SK-N-SH (cell line): ENCODE measurements at regions not wholly inside any gene's neighbourhood (a gene's known extent, or its start where the extent isn't known, plus 50 kb on each side); places are given as distances from the start of the nearest gene placed in this dataset.

Experiments
- CTCF ChIA-PET: fragments of 300-600, 350-600 bp; formaldehyde crosslinking; extraction: SDS; loops from one replicate; lab custom pipeline; 2021; lab: Yijun Ruan, JAX
- POLR2A ChIA-PET: fragments of 350-600 bp; sonication (Branson Sonifier 250); formaldehyde crosslinking; extraction: SDS; loops from one replicate; lab custom pipeline; 2020; ENCODE audit warnings: antibody characterized with exemption, inconsistent platforms; lab: Yijun Ruan, JAX
- DNase-seq: peaks from one replicate; pipeline ENCODE4 v3.0.0; 2012
- H2AFZ ChIP-seq: fragments of 200-600 bp; sonication (generic); 2 replicates; pipeline ENCODE4 v1.8.1; 2016; ENCODE audit warnings: antibody characterized with exemption, mild to moderate bottlenecking, low read depth
- H3F3A ChIP-seq: fragments of 200-600 bp; sonication (generic); replicated peaks from 2 replicates; pipeline ENCODE3; 2016; ENCODE audit warnings: antibody characterized with exemption, mild to moderate bottlenecking; ENCODE audit not compliant: insufficient read depth
- H3K27ac ChIP-seq, 2 experiments: fragments of 200-500 bp in 1 of 2; fragments of 200-600 bp in 1 of 2; sonication (Bioruptor generic) in 1 of 2; sonication (generic), shearing (Covaris generic) in 1 of 2; 2 replicates each; pipeline versions ENCODE4 v1.5.1 to v1.6.1; 2014 to 2016; ENCODE audit warnings: low read depth in 2 of 2, inconsistent platforms in 1 of 2, low read length in 1 of 2, mild to moderate bottlenecking in 1 of 2, mixed read lengths in 1 of 2
- H3K27me3 ChIP-seq: fragments of 200-600 bp; sonication (generic), shearing (Covaris generic); 2 replicates; pipeline ENCODE4 v1.6.1; 2016; ENCODE audit warnings: mixed run types; ENCODE audit not compliant: insufficient read depth
- H3K36me3 ChIP-seq, 2 experiments: fragments of 200-500 bp in 1 of 2; fragments of 200-600 bp in 1 of 2; sonication (Bioruptor generic) in 1 of 2; sonication (generic) in 1 of 2; replicated peaks in 1 of 2; 2 replicates each; pipeline versions ENCODE3 to v1.5.1; 2014 to 2016; ENCODE audit warnings: low read length in 1 of 2, mild to moderate bottlenecking in 1 of 2; ENCODE audit not compliant: insufficient read depth in 2 of 2, control insufficient read depth in 1 of 2
- H3K4me1 ChIP-seq, 2 experiments: fragments of 200-500 bp in 1 of 2; fragments of 200-600 bp in 1 of 2; sonication (Bioruptor generic) in 1 of 2; sonication (generic), shearing (Covaris generic) in 1 of 2; 2 replicates each; pipeline versions ENCODE4 v1.5.1 to v1.6.1; 2014 to 2016; ENCODE audit warnings: low read depth in 1 of 2, low read length in 1 of 2, mixed run types in 1 of 2; ENCODE audit not compliant: insufficient read depth in 2 of 2, control insufficient read depth in 1 of 2
- H3K4me2 ChIP-seq: fragments of 200-600 bp; sonication (generic), shearing (Covaris generic); 2 replicates; pipeline ENCODE4 v1.6.1; 2017; ENCODE audit warnings: mixed run types
- H3K4me3 ChIP-seq, 2 experiments: fragments of 200-500 bp in 1 of 2; fragments of 200-600 bp in 1 of 2; sonication (Bioruptor generic) in 1 of 2; sonication (generic), shearing (Covaris generic) in 1 of 2; 2 replicates each; pipeline versions ENCODE4 v1.5.1 to v1.8.1; 2014 to 2016; ENCODE audit warnings: low read depth in 2 of 2, inconsistent platforms in 1 of 2, low read length in 1 of 2, mild to moderate bottlenecking in 1 of 2, mixed read lengths in 1 of 2, moderate library complexity in 1 of 2
- H3K79me2 ChIP-seq: fragments of 200-600 bp; sonication (generic); 2 replicates; pipeline ENCODE4 v1.8.1; 2017; ENCODE audit warnings: mild to moderate bottlenecking; ENCODE audit not compliant: insufficient read depth
- H3K9ac ChIP-seq: fragments of 200-600 bp; sonication (generic); 2 replicates; pipeline ENCODE4 v1.6.1; 2017; ENCODE audit warnings: mixed run types
- H3K9me2 ChIP-seq: fragments of 200-600 bp; sonication (generic); 2 replicates; pipeline ENCODE4 v1.6.1; 2017; ENCODE audit warnings: mixed run types
- H3K9me3 ChIP-seq: fragments of 200-600 bp; sonication (generic); 2 replicates; pipeline ENCODE4 v1.6.1; 2017; ENCODE audit warnings: mixed run types, mild to moderate bottlenecking, moderate library complexity
- H4K20me1 ChIP-seq: fragments of 200-600 bp; sonication (generic); 2 replicates; pipeline ENCODE4 v1.6.1; 2017; ENCODE audit warnings: mild to moderate bottlenecking, mixed run types; ENCODE audit not compliant: insufficient read depth
- ELF1 ChIP-seq: IDR thresholded peaks from 2 replicates; pipeline ENCODE4 v1.4.0; 2012
- EP300 ChIP-seq, 2 experiments: IDR thresholded peaks; 2 replicates each; pipeline versions ENCODE4 v1.4.0 to v1.6.1; 2012; ENCODE audit warnings: borderline replicate concordance in 1 of 2, low read depth in 1 of 2, low read length in 1 of 2
- GATA2 ChIP-seq: sonication (generic); formaldehyde crosslinking; IDR thresholded peaks from 2 replicates; pipeline ENCODE4 v1.5.0; 2020; ENCODE audit warnings: mild to moderate bottlenecking, missing genetic modification reagents
- MEF2A ChIP-seq: IDR thresholded peaks from 2 replicates; pipeline ENCODE4 v1.4.0; 2012; ENCODE audit warnings: low read depth, borderline replicate concordance
- RAD21 ChIP-seq: IDR thresholded peaks from 2 replicates; pipeline ENCODE4 v1.6.1; 2012; ENCODE audit warnings: mild to moderate bottlenecking, low read length
- RCOR1 ChIP-seq: fragments of 150-350 bp; IDR thresholded peaks from 2 replicates; pipeline ENCODE4 v1.6.1; 2017; ENCODE audit warnings: antibody characterized with exemption, low read length
- RXRA ChIP-seq: IDR thresholded peaks from 2 replicates; pipeline ENCODE4 v1.4.0; 2012; ENCODE audit warnings: low read depth, mild to moderate bottlenecking, borderline replicate concordance
- SMC3 ChIP-seq: IDR thresholded peaks from 2 replicates; pipeline ENCODE4 v1.6.1; 2012; ENCODE audit warnings: low read depth, low read length, improper control_type of control experiment
- WGBS: methylation state at CpG from one replicate; pipeline ENCODE4 v1.1.6; 2017; ENCODE audit warnings: low lambda C conversion rate; 5-methylcytosine and 5-hydroxymethylcytosine counted together
- TF ChIP-seq, protein P1 (sequence below): IDR thresholded peaks from 2 replicates; pipeline ENCODE4 v1.6.1; 2012; ENCODE audit warnings: mild to moderate bottlenecking, low read depth, low read length, moderate library complexity
- TF ChIP-seq, protein P2 (sequence below): fragments of 200-600 bp; sonication (generic); IDR thresholded peaks from 2 replicates; pipeline ENCODE4 v1.6.1; 2017; ENCODE audit warnings: antibody characterized with exemption, mild to moderate bottlenecking, moderate library complexity

DNA sequence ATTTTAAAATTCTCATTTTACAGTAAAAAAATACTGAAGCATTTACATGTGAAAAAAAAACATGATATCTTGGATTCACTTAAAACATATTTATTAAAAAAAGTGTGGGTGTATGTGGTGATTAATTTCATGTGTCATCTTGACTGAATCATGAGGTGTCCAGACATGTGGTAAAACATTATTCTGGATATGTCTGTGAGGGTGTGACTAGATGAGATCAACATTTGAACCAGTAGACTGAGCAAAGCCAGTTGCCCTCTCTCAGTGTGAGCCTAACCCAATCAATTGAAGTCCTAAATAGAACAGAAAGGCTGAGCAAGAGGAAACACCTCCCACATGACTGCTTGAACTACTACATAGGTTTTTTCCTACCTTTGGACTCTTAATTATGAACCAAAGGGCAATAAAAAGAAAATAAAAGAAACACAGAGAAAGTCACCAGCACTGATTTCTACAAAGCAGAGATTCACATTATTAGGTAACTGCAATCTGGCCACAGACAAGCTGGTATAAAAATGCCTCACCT is 90.5 kb upstream of the VGLL2 start:
- no peaks in the 10 kb centered on the region for H3K4me1 ChIP-seq
- no peaks in the 10 kb centered on the region for H4K20me1 ChIP-seq
- no peak for DNase-seq
- no peak overlapping the region for H3K4me3 ChIP-seq
- no peaks in the 10 kb centered on the region for H3K9me3 ChIP-seq
- no peaks in the 10 kb centered on the region for H3K27me3 ChIP-seq
- TF ChIP-seq MEF2A (no peak), RAD21 (no peak), RXRA (no peak), GATA2 (CRISPR knock-in tag) (no peak), ELF1 (no peak), EP300 (IDR thresholded peaks at IDR 0.05; ENCODE audit: borderline replicate concordance in 1 of 2, low read depth in 1 of 2, low read length in 1 of 2) (no peak)
- TF ChIP-seq, protein P1, sequence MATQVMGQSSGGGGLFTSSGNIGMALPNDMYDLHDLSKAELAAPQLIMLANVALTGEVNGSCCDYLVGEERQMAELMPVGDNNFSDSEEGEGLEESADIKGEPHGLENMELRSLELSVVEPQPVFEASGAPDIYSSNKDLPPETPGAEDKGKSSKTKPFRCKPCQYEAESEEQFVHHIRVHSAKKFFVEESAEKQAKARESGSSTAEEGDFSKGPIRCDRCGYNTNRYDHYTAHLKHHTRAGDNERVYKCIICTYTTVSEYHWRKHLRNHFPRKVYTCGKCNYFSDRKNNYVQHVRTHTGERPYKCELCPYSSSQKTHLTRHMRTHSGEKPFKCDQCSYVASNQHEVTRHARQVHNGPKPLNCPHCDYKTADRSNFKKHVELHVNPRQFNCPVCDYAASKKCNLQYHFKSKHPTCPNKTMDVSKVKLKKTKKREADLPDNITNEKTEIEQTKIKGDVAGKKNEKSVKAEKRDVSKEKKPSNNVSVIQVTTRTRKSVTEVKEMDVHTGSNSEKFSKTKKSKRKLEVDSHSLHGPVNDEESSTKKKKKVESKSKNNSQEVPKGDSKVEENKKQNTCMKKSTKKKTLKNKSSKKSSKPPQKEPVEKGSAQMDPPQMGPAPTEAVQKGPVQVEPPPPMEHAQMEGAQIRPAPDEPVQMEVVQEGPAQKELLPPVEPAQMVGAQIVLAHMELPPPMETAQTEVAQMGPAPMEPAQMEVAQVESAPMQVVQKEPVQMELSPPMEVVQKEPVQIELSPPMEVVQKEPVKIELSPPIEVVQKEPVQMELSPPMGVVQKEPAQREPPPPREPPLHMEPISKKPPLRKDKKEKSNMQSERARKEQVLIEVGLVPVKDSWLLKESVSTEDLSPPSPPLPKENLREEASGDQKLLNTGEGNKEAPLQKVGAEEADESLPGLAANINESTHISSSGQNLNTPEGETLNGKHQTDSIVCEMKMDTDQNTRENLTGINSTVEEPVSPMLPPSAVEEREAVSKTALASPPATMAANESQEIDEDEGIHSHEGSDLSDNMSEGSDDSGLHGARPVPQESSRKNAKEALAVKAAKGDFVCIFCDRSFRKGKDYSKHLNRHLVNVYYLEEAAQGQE, result no peak
- H3F3A ChIP-seq, result no peaks in the 10 kb centered on the region
- H3K9me2 ChIP-seq, result no peaks in the 10 kb centered on the region
- no peak overlapping the region for H2AFZ ChIP-seq
- no peak overlapping the region for H3K4me2 ChIP-seq
- no peaks in the 10 kb centered on the region for H3K79me2 ChIP-seq
- no peaks in the 10 kb centered on the region for H3K36me3 ChIP-seq
- POLR2A ChIA-PET, result no interaction called here
- no peak overlapping the region for H3K27ac ChIP-seq
- no peak overlapping the region for H3K9ac ChIP-seq
- CTCF ChIA-PET, result interaction anchor here (0.9 kb wide), 1 partner anchor 14 kb away, joined by 3 read pairs; no protein-coding TSS in a partner anchor

DNA sequence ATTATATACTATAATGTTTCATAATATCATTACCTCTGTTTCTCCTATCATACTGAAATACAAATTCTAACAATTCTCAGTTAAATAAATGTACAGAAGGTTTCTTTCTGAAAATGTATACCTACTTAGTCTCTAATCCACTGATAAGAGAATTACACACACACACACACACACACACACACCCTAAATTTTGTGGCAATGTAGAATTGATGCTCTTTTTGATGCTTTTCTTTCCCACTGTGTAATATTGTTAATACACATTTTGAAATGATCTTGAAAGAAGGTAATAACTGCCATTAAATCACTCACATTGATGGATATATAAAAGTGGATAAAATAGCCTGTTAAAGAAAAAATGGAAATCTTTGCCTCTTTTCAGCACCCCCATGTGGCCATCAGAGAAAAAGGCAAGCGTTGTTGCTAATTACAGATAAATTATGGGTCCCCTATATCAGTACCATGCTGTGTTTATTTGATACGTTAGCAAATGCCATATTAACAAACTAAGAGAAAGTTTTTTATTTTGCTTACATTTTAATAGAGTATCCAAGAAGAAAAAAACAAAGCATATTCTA is 76.6 kb upstream of the VGLL2 start:
- no peaks in the 10 kb centered on the region for H3K36me3 ChIP-seq
- WGBS, result 8% methylated on average over 2 of the region's 2 CpGs
- H3K9me3 ChIP-seq, result no peaks in the 10 kb centered on the region
- no peaks in the 10 kb centered on the region; the same call in 1 of the 2 replicates for H3K9me2 ChIP-seq
- no peak overlapping the region for H3K27ac ChIP-seq
- DNase-seq, result peak; percentile 10
- no peak overlapping the region for H3K9ac ChIP-seq
- ChIA-PET POLR2A (no interaction called here), CTCF (interaction anchor here (1.0 to 1.3 kb wide), 3 partner anchors 13 to 415 kb away, joined by 3 read pairs; no protein-coding TSS in a partner anchor)
- H3K79me2 ChIP-seq, result no peaks in the 10 kb centered on the region
- no peaks in the 10 kb centered on the region for H3K4me1 ChIP-seq
- no peaks in the 10 kb centered on the region for H3F3A ChIP-seq
- no peak for TF ChIP-seq ELF1
- TF ChIP-seq RCOR1, result no peak
- peak; percentile 14; the same call in 1 of the 2 replicates for TF ChIP-seq SMC3
- TF ChIP-seq, protein P2, sequence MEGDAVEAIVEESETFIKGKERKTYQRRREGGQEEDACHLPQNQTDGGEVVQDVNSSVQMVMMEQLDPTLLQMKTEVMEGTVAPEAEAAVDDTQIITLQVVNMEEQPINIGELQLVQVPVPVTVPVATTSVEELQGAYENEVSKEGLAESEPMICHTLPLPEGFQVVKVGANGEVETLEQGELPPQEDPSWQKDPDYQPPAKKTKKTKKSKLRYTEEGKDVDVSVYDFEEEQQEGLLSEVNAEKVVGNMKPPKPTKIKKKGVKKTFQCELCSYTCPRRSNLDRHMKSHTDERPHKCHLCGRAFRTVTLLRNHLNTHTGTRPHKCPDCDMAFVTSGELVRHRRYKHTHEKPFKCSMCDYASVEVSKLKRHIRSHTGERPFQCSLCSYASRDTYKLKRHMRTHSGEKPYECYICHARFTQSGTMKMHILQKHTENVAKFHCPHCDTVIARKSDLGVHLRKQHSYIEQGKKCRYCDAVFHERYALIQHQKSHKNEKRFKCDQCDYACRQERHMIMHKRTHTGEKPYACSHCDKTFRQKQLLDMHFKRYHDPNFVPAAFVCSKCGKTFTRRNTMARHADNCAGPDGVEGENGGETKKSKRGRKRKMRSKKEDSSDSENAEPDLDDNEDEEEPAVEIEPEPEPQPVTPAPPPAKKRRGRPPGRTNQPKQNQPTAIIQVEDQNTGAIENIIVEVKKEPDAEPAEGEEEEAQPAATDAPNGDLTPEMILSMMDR, result peak; percentile 64
- TF ChIP-seq RAD21, result peak; percentile 24; the same call in 1 of the 2 replicates
- H3K27me3 ChIP-seq, result no peaks in the 10 kb centered on the region
- no peak overlapping the region for H2AFZ ChIP-seq
- H3K4me3 ChIP-seq, result peak overlapping the region in 1 of 2 experiments; percentile 50; a peak in 1 of 4 replicates
- H3K4me2 ChIP-seq, result no peak overlapping the region
- no peaks in the 10 kb centered on the region for H4K20me1 ChIP-seq
